WTC11 (cell line): ENCODE measurements at regions not wholly inside any gene's neighbourhood (a gene's known extent, or its start where the extent isn't known, plus 50 kb on each side); places are given as distances from the start of the nearest gene placed in this dataset.

Source experiments
- ATAC-seq: fragments of 200-7000 bp; cut with Tn5 transposase; 2 replicates; pipeline ENCODE4 v1.10.0; 2021; ENCODE audit warnings: mild to moderate bottlenecking, moderate library complexity
- CTCF ChIA-PET: fragments of 300-600 bp; sonication (Branson Sonifier 250); formaldehyde crosslinking; loops from one replicate; lab custom pipeline; 2021; ENCODE audit warnings: antibody characterized with exemption; lab: Charles Lee
- POLR2A ChIA-PET: fragments of 350-600 bp; sonication (Branson Sonifier 250); formaldehyde crosslinking; loops from one replicate; lab custom pipeline; 2021; ENCODE audit warnings: antibody characterized with exemption; lab: Charles Lee
- DNase-seq: peaks from one replicate; pipeline ENCODE4 v3.0.0; 2021; ENCODE audit warnings: low spot score
- H3K27ac Mint-ChIP-seq: 2 replicates; pipeline ENCODE4 v1.8.0; 2021; ENCODE audit warnings: mixed read lengths
- H3K27me3 Mint-ChIP-seq: 2 replicates; pipeline ENCODE4 v1.8.0; 2021; ENCODE audit warnings: low read depth, mild to moderate bottlenecking, moderate library complexity, mixed read lengths
- H3K36me3 Mint-ChIP-seq: 2 replicates; pipeline ENCODE4 v1.8.0; 2021; ENCODE audit warnings: mixed read lengths
- H3K4me1 Mint-ChIP-seq: 2 replicates; pipeline ENCODE4 v1.8.0; 2022; ENCODE audit warnings: mixed read lengths
- H3K4me3 Mint-ChIP-seq: 2 replicates; pipeline ENCODE4 v1.8.0; 2021; ENCODE audit warnings: mild to moderate bottlenecking, moderate library complexity, mixed read lengths
- H3K9me3 Mint-ChIP-seq: 2 replicates; pipeline ENCODE4 v1.8.0; 2021; ENCODE audit warnings: mixed read lengths
- ATF2 ChIP-seq: sonication (generic); formaldehyde crosslinking; IDR thresholded peaks from 2 replicates; pipeline ENCODE4 v1.8.1; 2022; ENCODE audit warnings: low read depth, missing genetic modification reagents, borderline replicate concordance
- ATF3 ChIP-seq: sonication (generic); formaldehyde crosslinking; conservative IDR thresholded peaks from 2 replicates; pipeline ENCODE4 v1.8.1; 2022; ENCODE audit warnings: mild to moderate bottlenecking, missing genetic modification reagents
- ATF6 ChIP-seq: sonication (generic); formaldehyde crosslinking; IDR thresholded peaks from 2 replicates; pipeline ENCODE4 v1.8.1; 2023; ENCODE audit warnings: mild to moderate bottlenecking, missing genetic modification reagents
- CBFB ChIP-seq: sonication (generic); formaldehyde crosslinking; IDR thresholded peaks from 2 replicates; pipeline ENCODE4 v1.8.1; 2022; ENCODE audit warnings: mild to moderate bottlenecking, low read depth, missing genetic modification reagents
- CDX4 ChIP-seq: fragments of 250-450 bp; sonication (Bioruptor Pico); IDR thresholded peaks from 2 replicates; pipeline ENCODE4 v1.9.0; 2021; ENCODE audit warnings: moderate library complexity, mild to moderate bottlenecking, inconsistent platforms, borderline replicate concordance
- CREB1 ChIP-seq: sonication (generic); formaldehyde crosslinking; IDR thresholded peaks from 2 replicates; pipeline ENCODE4 v1.8.0; 2023; ENCODE audit warnings: mild to moderate bottlenecking, missing genetic modification reagents
- ETV6 ChIP-seq: sonication (generic); formaldehyde crosslinking; IDR thresholded peaks from 2 replicates; pipeline ENCODE4 v1.8.1; 2022; ENCODE audit warnings: mild to moderate bottlenecking, missing genetic modification reagents
- FOXP1 ChIP-seq: sonication (generic); formaldehyde crosslinking; IDR thresholded peaks from 2 replicates; pipeline ENCODE4 v1.8.0; 2022; ENCODE audit warnings: missing genetic modification reagents, mild to moderate bottlenecking, moderate library complexity, borderline replicate concordance
- GABPB1 ChIP-seq: sonication (generic); formaldehyde crosslinking; IDR thresholded peaks from 2 replicates; pipeline ENCODE4 v1.8.1; 2023; ENCODE audit warnings: mild to moderate bottlenecking, missing genetic modification reagents
- HMGA2 ChIP-seq: fragments of 250-450 bp; sonication (Bioruptor Pico); IDR thresholded peaks from 2 replicates; pipeline ENCODE4 v1.4.0; 2021; ENCODE audit warnings: mild to moderate bottlenecking, moderate library complexity
- MAX ChIP-seq: sonication (generic); formaldehyde crosslinking; IDR thresholded peaks from 2 replicates; pipeline ENCODE4 v1.8.0; 2022; ENCODE audit warnings: mild to moderate bottlenecking, missing genetic modification reagents
- MYBL2 ChIP-seq: sonication (generic); formaldehyde crosslinking; IDR thresholded peaks from 2 replicates; pipeline ENCODE4 v1.8.1; 2023; ENCODE audit warnings: mild to moderate bottlenecking, moderate library complexity, missing genetic modification reagents
- NR2C2 ChIP-seq: sonication (generic); formaldehyde crosslinking; IDR thresholded peaks from 2 replicates; pipeline ENCODE4 v1.8.0; 2022; ENCODE audit warnings: mild to moderate bottlenecking, missing genetic modification reagents
- SMAD4 ChIP-seq: sonication (generic); formaldehyde crosslinking; IDR thresholded peaks from 2 replicates; pipeline ENCODE4 v1.8.0; 2022; ENCODE audit warnings: mild to moderate bottlenecking, missing genetic modification reagents
- USF1 ChIP-seq: sonication (generic); formaldehyde crosslinking; IDR thresholded peaks from 2 replicates; pipeline ENCODE4 v1.8.0; 2022; ENCODE audit warnings: mild to moderate bottlenecking, missing genetic modification reagents
- ZNF512 ChIP-seq: sonication (generic); formaldehyde crosslinking; IDR thresholded peaks from 2 replicates; pipeline ENCODE4 v1.8.1; 2022; ENCODE audit warnings: missing genetic modification reagents, borderline replicate concordance
- ZNF671 ChIP-seq: fragments of 250-450 bp; sonication (Bioruptor Pico); IDR thresholded peaks from 2 replicates; pipeline ENCODE4 v1.8.0; 2021; ENCODE audit warnings: mild to moderate bottlenecking
- ZSCAN18 ChIP-seq: fragments of 250-450 bp; sonication (Bioruptor Pico); IDR thresholded peaks from 2 replicates; pipeline ENCODE4 v2.1.2; 2022; ENCODE audit warnings: mild to moderate bottlenecking, moderate library complexity

- Mint-ChIP-seq H3K4me1 (peaks cover 8% of the 10 kb centered on the region; the same call in 1 of the 2 replicates), H3K36me3 (no peaks in the 10 kb centered on the region), H3K4me3 (no peak overlapping the region), H3K9me3 (peaks cover 6% of the 10 kb centered on the region; the same call in 1 of the 2 replicates), H3K27ac (no peak overlapping the region), H3K27me3 (no peaks in the 10 kb centered on the region)
- CTCF ChIA-PET, result no interaction called here
- ATAC-seq (no peak), DNase-seq (no peak)
- no peak for TF ChIP-seq CBFB
- POLR2A ChIA-PET, result no interaction called here
These were observed 120.8 kb upstream of the PDE4D start for GRCh38 chr5:60014331-60014730.

- Mint-ChIP-seq H3K4me1 (peaks cover 8% of the 10 kb centered on the region; the same call in 1 of the 2 replicates), H3K27ac (no peak overlapping the region), H3K9me3 (no peaks in the 10 kb centered on the region), H3K36me3 (no peaks in the 10 kb centered on the region), H3K4me3 (no peak overlapping the region), H3K27me3 (no peaks in the 10 kb centered on the region)
- TF ChIP-seq SMAD4 (no peak), USF1 (no peak), MAX (CRISPR knock-in tag) (no peak), ZSCAN18 (CRISPR knock-in tag) (no peak), MYBL2 (CRISPR knock-in tag) (no peak), GABPB1 (CRISPR knock-in tag) (no peak), ZNF671 (CRISPR knock-in tag) (no peak), ATF6 (CRISPR knock-in tag) (no peak), ETV6 (CRISPR knock-in tag) (no peak), ATF3 (CRISPR knock-in tag) (no peak), NR2C2 (CRISPR knock-in tag) (no peak), FOXP1 (CRISPR knock-in tag) (no peak), ZNF512 (CRISPR knock-in tag) (no peak), ATF2 (CRISPR knock-in tag) (no peak), CREB1 (no peak), CDX4 (no peak), HMGA2 (no peak)
- ChIA-PET CTCF (no interaction called here), POLR2A (interaction anchor here (0.7 kb wide), 1 partner anchor 47 kb away, joined by 3 read pairs; no protein-coding TSS in a partner anchor)
- no peak for DNase-seq
- ATAC-seq, result no peak
These were observed 117.3 kb upstream of the PDE4D start for GRCh38 chr5:60010853-60011252.
